ENCODE measurements at regions not wholly inside any gene's neighbourhood (a gene's known extent, or its start where the extent isn't known, plus 50 kb on each side); places are given as distances from the start of the nearest gene placed in this dataset.

GRCh38 chr19:30162718-30163117 lies 209.5 kb upstream of the ZNF536 start:
- TF ChIP-seq, protein P1, sequence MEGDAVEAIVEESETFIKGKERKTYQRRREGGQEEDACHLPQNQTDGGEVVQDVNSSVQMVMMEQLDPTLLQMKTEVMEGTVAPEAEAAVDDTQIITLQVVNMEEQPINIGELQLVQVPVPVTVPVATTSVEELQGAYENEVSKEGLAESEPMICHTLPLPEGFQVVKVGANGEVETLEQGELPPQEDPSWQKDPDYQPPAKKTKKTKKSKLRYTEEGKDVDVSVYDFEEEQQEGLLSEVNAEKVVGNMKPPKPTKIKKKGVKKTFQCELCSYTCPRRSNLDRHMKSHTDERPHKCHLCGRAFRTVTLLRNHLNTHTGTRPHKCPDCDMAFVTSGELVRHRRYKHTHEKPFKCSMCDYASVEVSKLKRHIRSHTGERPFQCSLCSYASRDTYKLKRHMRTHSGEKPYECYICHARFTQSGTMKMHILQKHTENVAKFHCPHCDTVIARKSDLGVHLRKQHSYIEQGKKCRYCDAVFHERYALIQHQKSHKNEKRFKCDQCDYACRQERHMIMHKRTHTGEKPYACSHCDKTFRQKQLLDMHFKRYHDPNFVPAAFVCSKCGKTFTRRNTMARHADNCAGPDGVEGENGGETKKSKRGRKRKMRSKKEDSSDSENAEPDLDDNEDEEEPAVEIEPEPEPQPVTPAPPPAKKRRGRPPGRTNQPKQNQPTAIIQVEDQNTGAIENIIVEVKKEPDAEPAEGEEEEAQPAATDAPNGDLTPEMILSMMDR (IDR thresholded peaks at IDR 0.05; ENCODE audit: control insufficient read depth, insufficient read depth, low read depth, low read length, missing control alignments), result no peak
- no peak overlapping the region for H3K4me3 ChIP-seq (ENCODE audit: control insufficient read depth, low read depth, low read length)
- no peak for DNase-seq (ENCODE audit: low read depth)

GRCh38 chr19:30163663-30164062 lies 208.5 kb upstream of the ZNF536 start:
- DNase-seq (ENCODE audit: low read depth), result no peak
- TF ChIP-seq, protein P1 (IDR thresholded peaks at IDR 0.05; ENCODE audit: control insufficient read depth, insufficient read depth, low read depth, low read length, missing control alignments), result no peak
- H3K4me3 ChIP-seq (ENCODE audit: control insufficient read depth, low read depth, low read length), result no peak overlapping the region

- no peak for DNase-seq (ENCODE audit: low read depth)
- no peak overlapping the region for H3K4me3 ChIP-seq (ENCODE audit: control insufficient read depth, low read depth, low read length)
- TF ChIP-seq, protein P1 (IDR thresholded peaks at IDR 0.05; ENCODE audit: control insufficient read depth, insufficient read depth, low read depth, low read length, missing control alignments), result no peak
Measured at GRCh38 chr19:30165228-30165813, 206.9 kb upstream of the ZNF536 start.

DNA sequence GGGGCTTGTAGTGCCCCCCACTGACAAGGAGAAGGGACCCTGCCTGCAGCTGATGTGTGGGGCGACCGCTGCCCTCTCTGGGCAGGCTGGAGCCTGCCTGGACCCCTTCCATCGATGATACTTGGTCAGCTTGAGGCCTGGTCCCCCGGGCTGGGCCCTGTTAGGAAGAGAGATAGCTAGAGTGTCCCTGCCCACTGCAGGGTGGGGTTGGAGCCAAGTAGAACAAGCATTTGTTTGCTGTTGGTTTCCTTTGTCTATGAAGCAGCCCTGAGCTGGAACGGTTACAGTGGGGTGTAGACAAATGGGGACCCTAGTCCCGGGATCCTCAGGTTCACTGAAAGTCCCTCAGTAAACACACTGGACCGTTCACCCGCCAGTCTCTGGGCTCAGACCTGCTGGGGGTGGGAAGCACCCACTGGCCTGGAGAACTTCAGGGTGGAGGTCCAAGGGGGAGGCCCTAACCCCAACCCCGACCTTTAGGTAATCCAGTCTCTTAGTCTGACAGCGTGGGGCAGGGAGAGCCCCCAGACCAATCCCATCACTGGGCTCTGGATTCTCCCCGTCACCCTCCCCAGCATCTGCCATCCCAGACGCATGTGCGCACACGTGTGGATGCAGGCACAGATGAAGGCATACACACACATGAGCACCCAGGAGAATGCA lies 204.8 kb upstream of the ZNF536 start:
- H3K4me3 ChIP-seq (ENCODE audit: control insufficient read depth, low read depth, low read length), result no peak overlapping the region
- TF ChIP-seq, protein P1 (IDR thresholded peaks at IDR 0.05; ENCODE audit: control insufficient read depth, insufficient read depth, low read depth, low read length, missing control alignments), result no peak
- no peak for DNase-seq (ENCODE audit: low read depth)

GRCh38 chr19:30167976-30168635 lies 204.1 kb upstream of the ZNF536 start:
- TF ChIP-seq, protein P1 (IDR thresholded peaks at IDR 0.05; ENCODE audit: control insufficient read depth, insufficient read depth, low read depth, low read length, missing control alignments), result no peak

GRCh38 chr19:30168760-30169159 lies 203.4 kb upstream of the ZNF536 start:
- TF ChIP-seq, protein P1 (IDR thresholded peaks at IDR 0.05; ENCODE audit: control insufficient read depth, insufficient read depth, low read depth, low read length, missing control alignments), result no peak
- H3K4me3 ChIP-seq (ENCODE audit: control insufficient read depth, low read depth, low read length), result no peak overlapping the region
- DNase-seq (ENCODE audit: low read depth), result no peak

More at GRCh38 chr19:30167976-30168635, 204.1 kb upstream of the ZNF536 start:
- DNase-seq (ENCODE audit: low read depth), result no peak
- no peak overlapping the region for H3K4me3 ChIP-seq (ENCODE audit: control insufficient read depth, low read depth, low read length)
